Transverse colon (tissue), 4 donors: ENCODE measurements at regions not wholly inside any gene's neighbourhood (a gene's known extent, or its start where the extent isn't known, plus 50 kb on each side); places are given as distances from the start of the nearest gene placed in this dataset.

ENCODE experiments used
- DNase-seq: peaks from one replicate; pipeline ENCODE4 v3.0.0-alpha.2; 2019
- H3K27ac ChIP-seq, 4 donors: fragments of 200-600 bp; sonication (generic); 2 replicates each; pipeline ENCODE4 v1.5.1; 2016 to 2018; ENCODE audit warnings: inconsistent platforms in 4 of 4
- H3K27me3 ChIP-seq: fragments of 200-600 bp; sonication (generic); 2 replicates; pipeline ENCODE4 v1.5.1; 2017; ENCODE audit warnings: inconsistent platforms
- H3K36me3 ChIP-seq, 4 donors: fragments of 200-600 bp; sonication (generic); 2 replicates each; pipeline ENCODE4 v1.5.1; 2017 to 2019; ENCODE audit warnings: inconsistent platforms in 4 of 4
- H3K4me1 ChIP-seq, 4 donors: fragments of 200-600 bp; sonication (generic); 2 replicates each; pipeline ENCODE4 v1.5.1; 2017 to 2020; ENCODE audit warnings: inconsistent platforms in 4 of 4
- H3K4me3 ChIP-seq, 4 donors: fragments of 200-600 bp; sonication (generic); 1 replicate in 1 of 4; 2 replicates in 3 of 4; pipeline versions ENCODE4 v1.5.1 to v1.6.1; 2017 to 2019; ENCODE audit warnings: inconsistent platforms in 4 of 4
- H3K9me3 ChIP-seq, 2 donors: fragments of 200-600 bp; sonication (generic); 2 replicates each; pipeline ENCODE4 v1.5.1; 2017 to 2019; ENCODE audit warnings: inconsistent platforms in 2 of 2
- EP300 ChIP-seq: sonication (generic); formaldehyde crosslinking; IDR thresholded peaks from one replicate; pipeline ENCODE4 v1.6.1; 2017; ENCODE audit warnings: antibody characterized with exemption, low read depth
- POLR2A ChIP-seq: fragments of 450-650 bp; IDR thresholded peaks from one replicate; pipeline ENCODE4 v1.6.1; 2016; ENCODE audit warnings: antibody characterized with exemption, mild to moderate bottlenecking, moderate library complexity
- POLR2AphosphoS5 ChIP-seq, 3 donors: sonication (generic); formaldehyde crosslinking; IDR thresholded peaks; one replicate each; pipeline ENCODE4 v1.6.1; 2016; ENCODE audit warnings: antibody characterized with exemption in 3 of 3
- WGBS, 2 donors: methylation state at CpG; one replicate each; pipeline ENCODE4 v1.1.5; 2018; ENCODE audit warnings: low coverage in 1 of 2; 5-methylcytosine and 5-hydroxymethylcytosine counted together
- in situ Hi-C, 4 donors: fragments of 200-750 bp; cut with MboI; loops; one replicate each; pipeline versions ENCODE4 v1.15.0 to v1.15.1; 2017; ENCODE audit warnings: low sequenced_read_pairs in 3 of 4, low pct_ligation_motif_present in 1 of 4, low pct_unique_long_range_greater_than_20kb in 1 of 4
- intact Hi-C: fragments of 100-400 bp; cut with DNase I; formaldehyde crosslinking; loops from one replicate; pipeline ENCODE4 v1.15.1; 2023; ENCODE audit warnings: low total_unique reads
- TF ChIP-seq, protein P1 (sequence below), 5 experiments: fragments of 200-600 bp in 3 of 5; fragments of 450-650 bp in 2 of 5; sonication (generic) in 3 of 5; IDR thresholded peaks; 1 replicate in 2 of 5; 2 replicates in 3 of 5; pipeline ENCODE4 v1.5.1; 2016 to 2017; ENCODE audit warnings: antibody characterized with exemption in 5 of 5, inconsistent platforms in 3 of 5, mild to moderate bottlenecking in 2 of 5, moderate library complexity in 1 of 5

DNA sequence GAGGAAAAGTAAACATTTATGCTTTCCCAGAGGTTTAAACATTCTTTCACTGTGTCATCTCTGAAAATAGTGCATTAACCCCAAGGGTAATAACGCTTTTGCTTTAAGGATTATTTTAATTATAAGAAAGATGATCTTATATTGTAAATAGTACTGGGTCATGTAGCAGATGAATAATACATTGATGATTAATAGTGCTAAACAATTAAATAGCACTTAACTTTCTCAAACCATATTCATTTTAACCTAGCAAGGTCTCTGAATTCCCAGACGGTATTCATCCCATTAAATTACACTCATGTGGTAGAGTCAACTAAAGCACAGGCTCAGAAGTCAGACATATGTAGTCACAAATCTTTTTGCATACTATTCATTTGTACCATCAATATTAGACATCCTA, 115.6 kb upstream of the FAR2 start:
- in situ Hi-C loops, result no loop called here

DNA sequence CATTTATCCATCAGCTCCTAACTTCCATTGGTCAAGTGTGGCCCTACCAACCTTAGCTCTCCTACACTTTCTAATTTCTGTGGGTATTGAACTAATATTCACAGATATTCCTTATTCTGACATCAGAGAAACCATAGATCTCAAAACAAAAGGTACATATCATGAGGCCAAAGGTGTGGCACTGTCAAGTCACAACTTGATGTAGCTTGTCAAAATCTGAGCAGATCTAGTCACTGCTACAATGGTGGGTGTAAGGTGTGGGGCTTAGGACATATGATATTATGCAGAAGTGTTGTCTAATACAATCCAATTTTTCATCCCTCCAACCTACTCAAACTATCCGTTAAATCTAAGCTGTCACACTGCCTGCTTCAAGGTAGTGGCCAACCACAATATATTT, 114.0 kb upstream of the FAR2 start:
- in situ Hi-C loops (no loop called here), intact Hi-C loops (no loop called here)
- no peak for DNase-seq
- TF ChIP-seq EP300, result no peak
- TF ChIP-seq POLR2A, result no peak
- no peak for TF ChIP-seq POLR2AphosphoS5 (IDR thresholded peaks at IDR 0.05)
- TF ChIP-seq, protein P1, sequence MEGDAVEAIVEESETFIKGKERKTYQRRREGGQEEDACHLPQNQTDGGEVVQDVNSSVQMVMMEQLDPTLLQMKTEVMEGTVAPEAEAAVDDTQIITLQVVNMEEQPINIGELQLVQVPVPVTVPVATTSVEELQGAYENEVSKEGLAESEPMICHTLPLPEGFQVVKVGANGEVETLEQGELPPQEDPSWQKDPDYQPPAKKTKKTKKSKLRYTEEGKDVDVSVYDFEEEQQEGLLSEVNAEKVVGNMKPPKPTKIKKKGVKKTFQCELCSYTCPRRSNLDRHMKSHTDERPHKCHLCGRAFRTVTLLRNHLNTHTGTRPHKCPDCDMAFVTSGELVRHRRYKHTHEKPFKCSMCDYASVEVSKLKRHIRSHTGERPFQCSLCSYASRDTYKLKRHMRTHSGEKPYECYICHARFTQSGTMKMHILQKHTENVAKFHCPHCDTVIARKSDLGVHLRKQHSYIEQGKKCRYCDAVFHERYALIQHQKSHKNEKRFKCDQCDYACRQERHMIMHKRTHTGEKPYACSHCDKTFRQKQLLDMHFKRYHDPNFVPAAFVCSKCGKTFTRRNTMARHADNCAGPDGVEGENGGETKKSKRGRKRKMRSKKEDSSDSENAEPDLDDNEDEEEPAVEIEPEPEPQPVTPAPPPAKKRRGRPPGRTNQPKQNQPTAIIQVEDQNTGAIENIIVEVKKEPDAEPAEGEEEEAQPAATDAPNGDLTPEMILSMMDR (IDR thresholded peaks at IDR 0.05), result no peak
- peaks cover 0 to 3% (median 0%) of the 10 kb centered on the region in 4 donors for H3K4me1 ChIP-seq
- WGBS, 2 donors, result 75 to 83% methylated on average over 1 of the region's 1 CpG
- no peaks in the 10 kb centered on the region for H3K27me3 ChIP-seq
- no peak overlapping the region for H3K4me3 ChIP-seq
- no peaks in the 10 kb centered on the region for H3K9me3 ChIP-seq
- H3K36me3 ChIP-seq, result no peaks in the 10 kb centered on the region
- no peak overlapping the region for H3K27ac ChIP-seq

More for the DNA sequence above, 115.6 kb upstream of the FAR2 start:
- Histone ChIP-seq H3K36me3 (no peaks in the 10 kb centered on the region), H3K27ac (no peak overlapping the region), H3K27me3 (no peaks in the 10 kb centered on the region), H3K4me1 (no peaks in the 10 kb centered on the region), H3K9me3 (no peaks in the 10 kb centered on the region), H3K4me3 (no peak overlapping the region)
- 76 to 77% methylated on average over 2 of the region's 2 CpGs for WGBS, 2 donors
- intact Hi-C loops, result no loop called here
- DNase-seq, result no peak
- no peak for TF ChIP-seq EP300
- no peak for TF ChIP-seq POLR2A
- no peak for TF ChIP-seq POLR2AphosphoS5 (IDR thresholded peaks at IDR 0.05)
- TF ChIP-seq, protein P1 (IDR thresholded peaks at IDR 0.05), result no peak

DNA sequence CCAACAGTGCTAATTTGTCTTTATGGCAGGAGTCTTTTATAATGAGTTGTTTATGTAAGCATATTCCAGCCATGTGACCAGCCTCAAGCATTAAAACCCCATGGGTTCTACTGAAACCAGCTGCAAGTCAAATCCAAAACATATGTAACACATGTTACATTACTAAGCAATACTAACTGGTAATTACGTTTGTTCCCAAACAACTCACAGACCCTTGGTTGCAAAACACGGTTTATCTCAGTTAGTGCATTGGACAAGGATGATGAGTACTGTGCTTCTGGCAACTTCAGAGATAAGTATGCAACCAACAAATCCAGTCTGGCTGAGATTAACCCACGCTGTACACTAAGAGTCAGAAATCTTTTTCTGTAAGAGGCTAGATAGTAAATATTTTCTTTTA, 110.1 kb upstream of the FAR2 start:
- Histone ChIP-seq H3K36me3 (no peaks in the 10 kb centered on the region), H3K27ac (no peak overlapping the region), H3K27me3 (no peaks in the 10 kb centered on the region), H3K4me3 (no peak overlapping the region), H3K4me1 (peaks cover 0 to 20% (median 13%) of the 10 kb centered on the region in 4 donors), H3K9me3 (no peaks in the 10 kb centered on the region)
- in situ Hi-C loops (no loop called here), intact Hi-C loops (no loop called here)
- no peak for DNase-seq
- 42 to 50% methylated on average over 3 of the region's 3 CpGs for WGBS, 2 donors
- TF ChIP-seq, protein P1 (IDR thresholded peaks at IDR 0.05), result no peak
- TF ChIP-seq EP300 (no peak), POLR2A (no peak), POLR2AphosphoS5 (IDR thresholded peaks at IDR 0.05) (no peak)

DNA sequence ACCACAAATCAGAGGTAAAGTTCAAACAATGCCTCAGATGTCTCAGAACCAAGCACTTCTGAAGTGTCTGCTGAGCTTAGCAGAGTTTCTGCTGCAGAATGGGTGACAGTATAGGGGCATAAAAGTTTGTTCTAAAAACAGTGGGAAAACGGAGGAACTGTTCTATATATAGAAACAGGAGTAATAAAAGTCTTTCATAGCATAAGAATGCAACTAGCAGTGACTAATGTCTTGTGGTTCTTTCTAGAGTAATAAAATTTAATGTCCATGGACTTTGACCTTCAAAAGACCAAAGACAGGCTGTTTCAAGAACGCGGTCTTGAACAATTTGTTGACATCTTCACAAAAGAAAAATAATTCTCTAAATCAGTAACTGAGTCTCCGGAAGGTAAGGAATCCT, 107.5 kb upstream of the FAR2 start:
- no peak for DNase-seq
- H3K36me3 ChIP-seq, result no peaks in the 10 kb centered on the region
- H3K9me3 ChIP-seq, result no peaks in the 10 kb centered on the region
- H3K27ac ChIP-seq, result peak overlapping the region; percentile 64 to 78 (median 73)
- H3K4me1 ChIP-seq, result peaks cover 0 to 20% (median 13%) of the 10 kb centered on the region in 4 donors
- 18 to 26% methylated on average over 4 of the region's 4 CpGs for WGBS, 2 donors
- TF ChIP-seq POLR2AphosphoS5 (IDR thresholded peaks at IDR 0.05), result peak in 1 of 3 donors; percentile 27
- no peak for TF ChIP-seq POLR2A
- TF ChIP-seq, protein P1 (IDR thresholded peaks at IDR 0.05), result no peak
- no peaks in the 10 kb centered on the region for H3K27me3 ChIP-seq
- intact Hi-C loops, result no loop called here
- in situ Hi-C loops, result no loop called here
- H3K4me3 ChIP-seq, result peak overlapping the region in 2 of 4 donors; percentile 11 to 23
